Endothelial cell of umbilical vein (primary cell): ENCODE measurements at regions not wholly inside any gene's neighbourhood (a gene's known extent, or its start where the extent isn't known, plus 50 kb on each side); places are given as distances from the start of the nearest gene placed in this dataset.

Experiments
- BruUV-seq: library from RNA; stranded (reverse); fragments of 400-500 nt; replicated peaks from 2 replicates; lab custom pipeline; 2021; lab: Mats Ljungman, UMichigan
- CTCF ChIA-PET: fragments of 300-600, 350-600 bp; sonication (Branson Sonifier 250); formaldehyde crosslinking; loops from one replicate; lab custom pipeline; 2021; ENCODE audit warnings: antibody characterized with exemption, inconsistent platforms; lab: Charles Lee
- POLR2A ChIA-PET: fragments of 300-600, 350-600 bp; sonication (Branson Sonifier 250); formaldehyde crosslinking; loops from one replicate; lab custom pipeline; 2021; ENCODE audit warnings: antibody characterized with exemption, inconsistent platforms; lab: Charles Lee
- DNase-seq: peaks from one replicate; pipeline ENCODE4 v3.0.0-alpha.2; 2011; ENCODE audit warnings: low read depth, low spot score
- FAIRE-seq: peaks from 2 replicates; lab custom pipeline; 2011; peaks lifted over from hg19 to GRCh38; lab: Jason Lieb, UNC
- H2AFZ ChIP-seq: 2 replicates; pipeline ENCODE4 v1.6.0; 2012; ENCODE audit warnings: low read depth, low read length, control low read depth, inconsistent platforms
- H3K27ac ChIP-seq: 2 replicates; pipeline ENCODE4 v1.5.1; 2011; ENCODE audit warnings: low read depth, mild to moderate bottlenecking, control low read depth, low read length, moderate library complexity; ENCODE audit not compliant: insufficient read depth
- H3K27me3 ChIP-seq, 2 experiments: 2 replicates each; pipeline versions ENCODE4 v1.6.0 to v1.6.1; 2011; ENCODE audit warnings: low read length in 2 of 2, mixed read lengths in 1 of 2; ENCODE audit not compliant: control insufficient read depth in 2 of 2, insufficient read depth in 2 of 2
- H3K36me3 ChIP-seq, 2 experiments: 2 replicates in 1 of 2; 3 replicates in 1 of 2; pipeline ENCODE4 v1.5.1; 2011; ENCODE audit warnings: low read length in 2 of 2, mild to moderate bottlenecking in 1 of 2, moderate library complexity in 1 of 2; ENCODE audit not compliant: control insufficient read depth in 2 of 2, insufficient read depth in 2 of 2; ENCODE audit errors: extremely low read depth in 1 of 2
- H3K4me1 ChIP-seq: 3 replicates; pipeline ENCODE4 v1.5.1; 2011; ENCODE audit warnings: mild to moderate bottlenecking, low read length; ENCODE audit not compliant: control insufficient read depth, insufficient read depth; ENCODE audit errors: extremely low read depth
- H3K4me2 ChIP-seq: 2 replicates; pipeline ENCODE4 v1.6.1; 2011; ENCODE audit warnings: low read length, control low read depth, mixed read lengths; ENCODE audit not compliant: insufficient read depth
- H3K4me3 ChIP-seq, 3 experiments: fragments of 200-600 bp in 1 of 3; sonication (generic), shearing (Covaris generic) in 1 of 3; replicated peaks in 1 of 3; 2 replicates each; pipeline ENCODE4 v1.5.1; 2011 to 2016; ENCODE audit warnings: control low read depth in 3 of 3, low read length in 3 of 3, mild to moderate bottlenecking in 2 of 3, inconsistent platforms in 1 of 3, low read depth in 1 of 3, moderate library complexity in 1 of 3; ENCODE audit not compliant: insufficient read depth in 1 of 3
- H3K79me2 ChIP-seq: 2 replicates; pipeline ENCODE4 v1.6.0; 2012; ENCODE audit warnings: low read length, inconsistent platforms; ENCODE audit not compliant: control insufficient read depth, insufficient read depth
- H3K9ac ChIP-seq: replicated peaks from 2 replicates; pipeline ENCODE3; 2011; ENCODE audit warnings: low read length, control low read depth; ENCODE audit not compliant: insufficient read depth; ENCODE audit errors: extremely low read depth
- H3K9me1 ChIP-seq: replicated peaks from 3 replicates; pipeline ENCODE4 v1.6.0; 2011; ENCODE audit warnings: mild to moderate bottlenecking, low read length; ENCODE audit not compliant: control insufficient read depth, insufficient read depth; ENCODE audit errors: extremely low read depth
- H3K9me3 ChIP-seq: replicated peaks from 2 replicates; pipeline ENCODE4 v1.5.1; 2012; ENCODE audit warnings: low read length, inconsistent platforms; ENCODE audit not compliant: control insufficient read depth, insufficient read depth
- H4K20me1 ChIP-seq: replicated peaks from 2 replicates; pipeline ENCODE3; 2011; ENCODE audit warnings: mild to moderate bottlenecking, low read length; ENCODE audit not compliant: control insufficient read depth, insufficient read depth; ENCODE audit errors: extremely low read depth
- CTCF ChIP-seq, 2 donors: IDR thresholded peaks; 1 replicate in 1 of 2; 2 replicates in 1 of 2; pipeline ENCODE4 v1.5.1; 2011; ENCODE audit warnings: low read length in 2 of 2, mild to moderate bottlenecking in 2 of 2, moderate library complexity in 2 of 2, control low read depth in 1 of 2, inconsistent platforms in 1 of 2, low read depth in 1 of 2; ENCODE audit not compliant: insufficient read depth in 1 of 2; ENCODE audit errors: extremely low read depth in 1 of 2
- EZH2 ChIP-seq: IDR thresholded peaks from 2 replicates; pipeline ENCODE4 v1.6.1; 2012; ENCODE audit warnings: borderline replicate concordance, low read depth, mild to moderate bottlenecking, moderate library complexity, low read length, inconsistent platforms; ENCODE audit not compliant: severe bottlenecking
- FOS ChIP-seq: IDR thresholded peaks from 2 replicates; pipeline ENCODE4 v1.6.1; 2011; ENCODE audit warnings: mild to moderate bottlenecking, low read length, moderate library complexity, borderline replicate concordance; ENCODE audit not compliant: insufficient read depth
- GATA2 ChIP-seq: IDR thresholded peaks from 2 replicates; pipeline ENCODE4 v1.7.0; 2011; ENCODE audit warnings: low read depth, mild to moderate bottlenecking, moderate library complexity, mixed read lengths, low read length; ENCODE audit not compliant: insufficient read length, insufficient read depth
- JUN ChIP-seq: IDR thresholded peaks from 2 replicates; pipeline ENCODE4 v1.6.1; 2011; ENCODE audit warnings: borderline replicate concordance, low read depth; ENCODE audit not compliant: insufficient read length, insufficient read depth
- MAX ChIP-seq: IDR thresholded peaks from 2 replicates; pipeline ENCODE4 v1.6.1; 2011; ENCODE audit not compliant: insufficient read depth, insufficient read length
- MYC ChIP-seq: IDR thresholded peaks from one replicate; pipeline ENCODE4 v1.6.1; 2011; ENCODE audit warnings: mild to moderate bottlenecking, low read depth, low read length
- POLR2A ChIP-seq: IDR thresholded peaks from 2 replicates; pipeline ENCODE4 v1.6.1; 2012; ENCODE audit warnings: low read depth, mild to moderate bottlenecking, control low read depth, low read length
- POLR2AphosphoS5 ChIP-seq: IDR thresholded peaks from 2 replicates; pipeline ENCODE4 v1.6.1; 2012; ENCODE audit warnings: low read depth, mild to moderate bottlenecking, control low read depth, low read length, moderate library complexity; ENCODE audit not compliant: insufficient read depth
- dilution Hi-C: fragments of 300-500 bp; cut with MboI; formaldehyde crosslinking; loops from one replicate; pipeline ENCODE4 v1.15.0; 2019; ENCODE audit warnings: low sequenced_read_pairs; ENCODE audit not compliant: extremely low pct_ligation_motif_present
- intact Hi-C: fragments of 100-400 bp; cut with micrococcal nuclease; formaldehyde crosslinking; loops from one replicate; pipeline ENCODE4 v1.10.0; 2022

GRCh38 chr1:208895820-208896219 lies 651.6 kb upstream of the PLXNA2 start:
- Histone ChIP-seq H3K36me3 (no peaks in the 10 kb centered on the region), H3K9ac (no peak overlapping the region), H3K4me1 (no peaks in the 10 kb centered on the region), H3K4me3 (no peak overlapping the region), H4K20me1 (no peaks in the 10 kb centered on the region), H2AFZ (no peak overlapping the region), H3K27me3 (no peaks in the 10 kb centered on the region), H3K27ac (no peak overlapping the region), H3K9me1 (no peaks in the 10 kb centered on the region), H3K9me3 (no peaks in the 10 kb centered on the region), H3K79me2 (no peaks in the 10 kb centered on the region), H3K4me2 (no peak overlapping the region)
- intact Hi-C loops (no loop called here), dilution Hi-C loops (no loop called here)
- no peak for TF ChIP-seq POLR2A
- no peak for TF ChIP-seq EZH2
- TF ChIP-seq POLR2AphosphoS5 = no peak
- no peak for TF ChIP-seq CTCF (IDR thresholded peaks at IDR 0.05; ENCODE audit: extremely low read depth in 1 of 2, insufficient read depth in 1 of 2, low read depth in 1 of 2, low read length in 2 of 2)
- no peak for TF ChIP-seq MAX
- TF ChIP-seq JUN = no peak
- TF ChIP-seq MYC = no peak
- no peak for TF ChIP-seq FOS
- TF ChIP-seq GATA2 = no peak
- CTCF ChIA-PET = interaction anchor here (1.0 kb wide), 1 partner anchor 11 kb away, joined by 4 read pairs; no protein-coding TSS in a partner anchor
- no peak for FAIRE-seq
- BruUV-seq = no TSS peak
- POLR2A ChIA-PET = no interaction called here
- DNase-seq = no peak
